ENCODE measurements at regions not wholly inside any gene's neighbourhood (a gene's known extent, or its start where the extent isn't known, plus 50 kb on each side); places are given as distances from the start of the nearest gene placed in this dataset.
"Not testable (repeated sequence)": the region's sequence is repeated elsewhere in the genome, so short reads cannot be mapped to it uniquely, and the experiment has no call there.

DNA sequence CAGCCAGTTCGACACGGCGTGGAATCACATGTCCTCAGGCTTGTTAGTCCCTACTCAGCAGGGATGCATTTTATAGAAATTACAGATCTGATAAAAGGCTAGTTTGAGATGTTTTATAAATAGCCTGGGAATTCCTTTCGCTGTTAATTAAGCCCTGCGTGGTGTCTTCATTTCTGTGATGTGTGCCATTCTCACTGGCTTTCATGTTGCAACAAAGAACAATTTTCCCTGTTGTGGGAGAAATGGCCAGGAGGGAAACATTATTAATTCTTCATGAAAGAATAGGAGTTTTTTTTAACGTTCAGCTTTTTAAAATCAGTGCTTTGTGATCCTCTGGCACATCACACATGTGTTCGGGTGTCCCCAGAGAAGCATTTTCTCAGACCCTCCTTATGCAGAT is 427.3 kb upstream of the FRG1 start:
- FAIRE-seq = no peak
- DNase-seq (ENCODE audit: low spot score in 2 of 2) = no peak

DNA sequence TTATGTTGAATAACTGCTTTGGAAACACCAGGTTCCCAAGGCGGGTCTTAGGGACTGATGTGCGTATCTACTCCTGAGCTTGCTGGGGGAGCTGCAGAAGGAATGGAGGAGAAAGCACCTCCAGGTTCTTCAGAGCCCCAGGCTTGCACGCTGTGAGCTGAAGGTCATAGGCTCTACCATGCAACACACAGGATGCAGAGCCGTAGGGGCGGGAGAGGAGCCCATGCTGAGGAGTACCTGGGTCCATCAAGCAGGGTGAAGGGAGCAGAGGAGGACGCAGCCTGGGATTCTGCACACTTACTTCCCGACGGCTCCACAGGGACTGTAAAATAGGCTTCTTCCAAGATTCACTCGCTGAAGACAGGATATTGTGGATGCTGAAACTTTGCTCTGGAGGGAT is 426.5 kb upstream of the FRG1 start:
- DNase-seq (ENCODE audit: low spot score in 2 of 2) (no peak), FAIRE-seq (no peak)

DNA sequence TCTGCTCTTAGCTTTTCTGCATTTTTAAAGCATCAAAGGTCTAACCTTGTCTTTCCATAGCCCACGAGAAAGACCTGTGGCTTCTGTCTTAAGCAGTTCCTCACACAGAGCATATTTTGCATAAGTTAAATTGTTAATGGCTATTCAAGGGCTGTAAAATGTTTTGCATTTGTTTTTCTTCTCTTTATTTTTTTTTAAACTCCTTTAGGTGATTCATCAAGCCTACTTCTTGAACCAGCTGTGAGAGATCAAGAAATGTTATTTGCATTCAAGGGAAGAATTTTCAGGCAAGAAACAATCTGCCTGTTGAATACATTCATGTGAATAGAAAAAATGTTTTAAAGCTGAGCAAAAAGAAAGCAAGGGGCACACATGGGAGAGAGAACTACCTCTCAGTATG is 423.8 kb upstream of the FRG1 start:
- FAIRE-seq (no peak), DNase-seq (ENCODE audit: low spot score in 2 of 2) (no peak)

DNA sequence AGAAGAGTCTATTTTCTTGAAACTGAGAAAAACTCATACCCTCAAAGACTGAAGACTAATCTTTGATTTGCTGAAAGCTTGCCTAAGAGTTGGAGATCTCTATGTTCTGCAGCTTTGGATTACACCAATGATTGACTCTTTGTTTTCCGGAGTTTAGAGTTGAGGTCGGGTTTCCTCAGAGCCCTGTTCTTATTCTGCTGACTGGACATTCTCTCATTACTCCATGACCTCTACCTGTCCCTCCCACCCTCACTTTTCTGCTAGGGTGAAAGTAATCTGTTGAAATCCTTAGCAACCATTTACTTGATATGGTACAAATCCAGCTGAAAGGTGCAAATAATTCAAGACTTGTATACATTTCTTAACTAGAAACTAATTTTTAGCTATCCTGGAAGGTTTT is 421.5 kb upstream of the FRG1 start:
- DNase-seq (ENCODE audit: low spot score in 2 of 2) (no peak), FAIRE-seq (no peak)

DNA sequence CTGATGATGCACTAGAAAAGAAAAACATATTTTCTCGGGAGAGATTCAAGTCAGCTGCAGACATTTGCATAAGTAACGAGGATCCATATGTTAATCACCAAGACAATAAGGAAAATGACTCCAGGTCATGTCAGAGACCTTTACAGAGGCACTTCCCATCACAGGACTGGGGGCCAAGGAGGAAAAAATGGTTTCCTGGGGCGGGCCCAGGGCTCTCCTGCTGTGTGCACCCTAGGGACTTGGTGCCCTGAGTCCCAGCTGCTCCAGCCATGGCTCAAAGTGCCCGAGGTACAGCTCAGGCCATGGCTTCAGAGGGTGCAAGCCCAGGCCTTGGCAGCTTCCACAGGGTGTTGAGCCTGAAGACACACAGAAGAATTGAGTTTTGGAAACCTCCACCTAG is 415.4 kb upstream of the FRG1 start:
- no peak for DNase-seq (ENCODE audit: low spot score in 2 of 2)
- FAIRE-seq = no peak

DNA sequence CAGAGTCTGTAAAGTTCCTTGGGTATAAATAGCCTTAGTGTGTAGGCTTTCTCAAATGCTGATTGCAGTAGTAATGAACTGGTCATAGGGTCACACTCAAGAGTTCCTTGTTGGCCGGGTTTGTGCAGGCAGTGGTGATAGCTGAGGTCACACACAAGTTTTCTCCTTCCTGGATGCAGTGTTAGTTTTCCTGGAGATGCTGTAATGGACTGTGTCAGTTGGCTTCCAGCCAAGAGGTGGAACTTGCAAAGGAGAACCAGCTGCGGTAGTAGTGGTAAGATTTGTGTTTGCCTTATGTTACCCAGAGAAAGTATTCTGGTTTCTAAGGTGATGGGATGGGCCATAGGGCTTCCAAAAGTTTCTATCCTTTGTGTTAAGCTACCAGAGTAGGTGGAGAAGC is 409.8 kb upstream of the FRG1 start:
- DNase-seq (ENCODE audit: low spot score in 2 of 2) (no peak), FAIRE-seq (no peak)

DNA sequence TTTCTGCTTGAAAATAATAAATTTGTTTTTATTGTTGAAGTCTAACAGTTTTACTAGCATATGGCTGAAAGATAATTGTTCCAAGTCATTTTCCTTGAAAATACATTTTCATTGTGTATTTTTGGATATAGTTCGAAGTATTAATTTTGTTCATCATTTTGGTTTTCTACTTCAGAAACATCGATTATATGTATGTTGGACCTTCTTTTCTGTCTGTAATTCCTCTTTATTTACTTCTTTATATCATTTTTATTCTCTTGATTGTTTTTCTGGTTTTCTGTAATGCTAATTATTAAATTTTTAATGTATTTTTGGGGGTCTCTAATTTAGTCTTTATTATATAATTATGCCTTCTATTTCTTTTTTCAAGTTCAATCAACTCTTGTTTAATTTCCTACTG is 407.1 kb upstream of the FRG1 start:
- DNase-seq (ENCODE audit: low spot score in 2 of 2) (no peak), FAIRE-seq (no peak)

DNA sequence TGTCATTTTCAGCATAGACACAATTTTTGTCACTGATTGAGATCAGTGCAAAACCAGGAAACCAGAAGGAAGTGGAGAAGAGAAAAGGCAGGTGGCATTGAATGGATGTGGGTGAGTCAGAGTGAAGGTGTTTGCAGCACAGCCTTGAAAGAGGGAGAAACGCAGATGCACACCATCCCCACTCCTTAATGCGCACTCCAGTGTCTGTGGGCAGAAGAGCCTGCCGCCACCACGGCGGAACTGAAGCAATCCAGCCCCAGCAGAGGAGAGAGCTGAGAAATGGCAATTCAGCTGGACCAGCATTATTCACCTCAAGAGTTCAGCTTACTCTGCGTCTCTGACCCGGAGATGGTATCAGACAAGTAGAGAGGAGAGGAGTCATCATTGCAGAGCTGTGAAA is 393.1 kb upstream of the FRG1 start:
- DNase-seq (ENCODE audit: low spot score in 2 of 2) = no peak
- no peak for FAIRE-seq

DNA sequence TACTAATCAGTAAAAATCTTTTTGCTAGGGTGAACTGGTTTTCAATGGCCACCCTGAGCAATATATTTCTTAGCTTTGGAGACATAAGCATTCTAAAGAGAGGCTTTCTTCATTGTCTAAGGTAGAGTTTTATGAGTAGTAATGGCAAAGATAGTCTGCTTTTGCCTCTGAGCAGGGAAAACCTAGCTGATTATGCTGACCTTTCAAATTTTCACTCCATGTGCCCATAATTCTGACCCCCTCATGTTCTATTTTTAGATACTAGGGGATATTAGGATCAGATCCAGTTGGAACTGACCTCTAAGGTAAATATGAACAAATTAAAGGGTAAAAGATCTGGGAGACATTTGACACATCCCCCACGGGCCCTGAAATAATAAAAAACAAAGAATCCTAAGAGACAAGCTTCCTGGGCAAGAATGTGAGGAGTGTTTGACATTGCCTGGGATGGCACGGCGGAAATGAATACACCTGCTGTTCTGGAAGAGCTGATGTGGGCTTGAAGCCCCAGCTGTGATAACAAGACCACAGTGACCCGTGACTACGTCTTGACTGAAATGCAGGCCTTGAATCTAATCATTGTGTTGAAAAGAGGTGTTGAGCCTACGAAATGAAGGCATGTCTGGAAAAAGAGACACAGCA is 392.1 kb upstream of the FRG1 start:
- FAIRE-seq (no peak), DNase-seq (ENCODE audit: low spot score in 2 of 2) (no peak)

DNA sequence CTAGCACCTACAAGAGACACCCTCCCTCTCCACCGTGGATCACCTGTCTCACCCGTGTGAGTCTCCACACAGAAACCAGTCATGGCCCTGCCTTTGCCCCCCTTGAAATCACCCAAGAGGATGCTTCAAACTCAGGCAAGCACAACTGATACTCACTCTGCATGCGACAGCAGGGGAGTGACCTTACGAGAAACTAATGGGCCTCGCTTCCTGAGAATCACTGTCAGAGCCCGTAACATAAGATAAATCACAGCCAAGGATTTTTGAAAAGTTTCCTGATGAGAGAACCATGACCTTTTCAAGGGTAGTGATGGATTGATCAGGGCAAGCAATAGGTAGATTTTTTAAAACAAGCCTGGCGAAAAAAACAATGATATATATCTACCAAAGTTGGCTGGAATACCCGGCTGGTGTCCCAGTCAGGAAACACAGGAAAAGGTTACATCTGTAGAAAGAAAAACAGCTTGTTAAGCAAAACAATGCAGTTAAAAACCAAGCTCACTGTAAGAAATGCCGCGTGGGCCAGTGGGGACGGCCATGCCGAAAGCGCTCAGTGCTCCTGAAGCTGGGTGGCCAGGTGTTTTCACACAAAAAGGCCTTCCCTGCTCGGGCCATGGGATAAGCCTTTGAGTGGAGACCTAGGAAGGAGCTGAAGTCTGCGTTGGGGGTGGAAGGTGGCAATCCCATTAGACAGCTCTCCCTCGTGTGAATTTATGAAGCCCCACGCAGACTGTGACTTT is 388.6 kb upstream of the FRG1 start:
- not testable (repeated sequence) for DNase-seq (ENCODE audit: low spot score in 2 of 2); FAIRE-seq

DNA sequence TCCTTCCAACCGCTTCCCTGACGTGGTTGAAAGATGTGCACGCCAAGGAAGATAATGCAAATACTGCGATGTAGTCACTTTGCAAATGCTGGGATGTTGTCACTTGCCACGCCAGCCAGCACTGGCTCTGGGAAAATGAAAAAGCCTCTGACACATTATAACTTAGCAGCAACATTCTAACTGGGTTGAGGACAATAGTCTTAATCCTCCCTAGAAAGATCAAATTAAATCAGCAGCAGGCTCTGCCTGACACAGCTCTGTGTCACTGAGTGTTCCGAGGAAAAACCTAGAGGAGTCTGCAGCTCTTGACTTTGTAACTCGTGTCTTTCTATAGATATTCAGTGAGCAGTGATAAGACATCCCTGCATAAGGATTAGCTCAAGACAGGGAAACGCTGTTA is 380.1 kb upstream of the FRG1 start:
- FAIRE-seq; DNase-seq (ENCODE audit: low spot score in 2 of 2): not testable (repeated sequence)

DNA sequence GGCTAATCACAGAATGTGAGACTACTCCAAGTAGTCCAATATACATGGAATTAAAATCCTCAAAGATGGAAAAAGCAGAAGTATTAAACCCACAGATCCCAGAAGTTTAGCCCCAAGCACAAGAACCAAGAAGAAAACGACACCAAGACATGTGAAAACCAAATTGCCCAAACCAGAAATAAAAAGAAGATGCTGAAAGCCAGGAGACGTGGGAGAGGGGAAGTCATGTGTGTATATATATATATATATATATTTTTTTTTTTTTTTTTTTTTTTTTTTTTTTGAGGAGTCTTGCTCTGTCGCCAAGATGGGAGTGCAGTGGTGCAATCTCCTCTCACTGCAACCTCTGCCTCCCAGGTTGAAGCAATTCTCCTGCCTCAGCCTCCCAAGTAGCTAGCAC is 376.9 kb upstream of the FRG1 start:
- DNase-seq (ENCODE audit: low spot score in 2 of 2); FAIRE-seq: not testable (repeated sequence)

DNA sequence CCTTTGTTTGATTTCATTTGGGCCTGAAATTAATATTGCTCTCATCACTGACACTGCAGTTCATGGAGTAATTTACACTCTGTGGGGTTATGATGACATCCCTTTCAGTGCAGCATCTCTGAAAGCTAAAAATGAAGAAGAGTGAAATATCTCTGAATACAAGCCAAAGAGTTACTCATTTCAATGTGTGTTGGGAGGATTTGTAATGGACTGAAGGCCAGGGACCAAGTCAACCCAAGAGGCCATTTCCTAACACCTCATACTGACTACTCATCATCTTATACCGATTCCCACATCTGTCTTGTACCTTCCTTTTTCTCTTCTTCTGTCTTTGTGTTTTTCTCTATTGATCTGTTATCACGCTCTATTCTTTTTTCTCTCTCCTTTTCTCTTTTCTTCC is 374.4 kb upstream of the FRG1 start:
- FAIRE-seq; DNase-seq (ENCODE audit: low spot score in 2 of 2): not testable (repeated sequence)

DNA sequence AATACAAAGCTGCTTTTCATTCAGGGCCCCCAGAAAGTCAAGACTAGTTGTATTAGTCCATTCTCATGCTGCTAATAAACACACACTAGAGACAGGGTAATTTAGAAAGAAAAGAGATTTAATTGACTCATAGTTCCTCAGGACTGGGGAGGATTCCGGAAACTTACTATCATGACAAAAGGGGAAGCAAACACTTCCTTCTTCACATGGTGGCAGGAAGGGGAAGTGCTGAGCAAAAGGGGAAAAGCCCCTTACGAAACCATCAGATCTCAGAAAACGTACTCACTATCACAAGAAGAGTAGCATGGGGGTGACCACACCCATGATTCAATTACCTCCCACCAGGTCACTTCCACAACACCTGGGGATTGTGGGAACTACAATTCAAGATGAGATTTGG is 373.8 kb upstream of the FRG1 start:
- FAIRE-seq; DNase-seq (ENCODE audit: low spot score in 2 of 2): not testable (repeated sequence)

DNA sequence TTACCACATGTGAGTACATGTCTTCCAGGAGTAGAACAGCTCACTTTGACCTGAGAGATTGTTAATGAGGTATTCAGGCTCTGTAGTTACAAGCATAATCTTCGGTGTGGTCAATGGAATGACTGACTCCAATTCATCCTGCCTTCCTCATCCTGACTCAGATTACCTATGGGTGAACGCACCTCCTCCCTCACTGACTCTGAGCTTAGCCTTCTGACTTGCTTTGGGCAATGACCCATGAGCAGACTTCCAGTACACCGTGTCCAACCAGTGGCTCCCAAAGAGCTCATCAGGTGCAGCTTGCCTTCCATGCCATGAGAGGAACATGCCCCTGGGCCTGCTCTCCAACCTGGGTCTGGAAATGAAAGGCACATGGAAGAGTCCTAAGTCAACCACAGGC is 361.0 kb upstream of the FRG1 start:
- FAIRE-seq; DNase-seq (ENCODE audit: low spot score in 2 of 2): not testable (repeated sequence)

DNA sequence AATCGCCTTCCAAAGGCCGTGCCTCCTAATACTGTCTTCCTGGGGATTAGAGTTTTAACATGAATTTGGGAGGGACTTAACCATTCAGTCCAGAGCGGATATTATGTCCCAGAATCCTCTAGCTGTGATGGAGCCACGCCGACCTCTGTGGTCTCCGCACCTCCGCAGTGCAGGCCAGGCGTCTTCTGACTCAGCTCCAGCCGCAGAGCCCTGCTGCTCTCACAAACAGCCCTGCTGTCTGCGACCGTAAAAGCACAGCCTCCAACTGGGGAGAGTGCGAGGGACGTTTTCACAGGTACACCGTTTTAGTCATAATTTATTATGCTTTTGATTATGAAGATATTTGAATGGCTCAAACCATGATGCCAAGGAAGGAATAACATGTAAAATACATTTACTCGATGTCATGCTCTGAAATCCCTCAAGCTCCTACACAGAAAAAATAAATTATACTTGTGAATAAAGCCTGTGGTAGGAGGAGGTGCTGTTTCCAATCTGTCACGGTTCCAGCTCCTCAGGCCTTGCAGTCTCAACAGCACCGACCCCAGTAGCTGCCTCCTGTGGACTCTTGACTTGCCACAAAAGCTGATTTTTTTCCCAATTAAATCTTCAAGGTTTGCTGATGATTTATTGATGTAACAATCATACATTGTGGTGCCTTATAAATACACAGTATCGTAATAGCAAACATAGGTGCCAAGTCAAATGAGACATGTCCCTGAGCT is 353.6 kb upstream of the FRG1 start:
- DNase-seq (ENCODE audit: low spot score in 2 of 2); FAIRE-seq: not testable (repeated sequence)

DNA sequence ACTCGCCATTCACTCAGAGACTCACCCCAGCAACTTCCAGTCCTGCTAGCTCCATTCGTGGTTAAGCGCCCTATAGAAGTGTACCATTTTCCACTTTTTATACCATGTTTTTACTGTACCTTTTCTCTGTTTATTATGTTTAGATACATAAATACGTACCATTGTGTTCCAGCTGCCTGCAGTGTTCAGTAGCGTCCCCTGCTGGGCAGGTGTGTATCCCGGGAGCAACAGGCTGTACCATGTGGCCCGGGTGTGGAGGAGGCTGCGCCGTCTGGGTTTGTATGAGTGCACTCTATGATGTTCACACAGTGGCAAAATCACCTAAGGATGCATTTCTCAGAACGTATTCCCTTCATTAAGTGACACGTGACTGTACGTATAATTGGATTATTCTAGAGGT is 351.5 kb upstream of the FRG1 start:
- DNase-seq (ENCODE audit: low spot score in 2 of 2); FAIRE-seq: not testable (repeated sequence)

DNA sequence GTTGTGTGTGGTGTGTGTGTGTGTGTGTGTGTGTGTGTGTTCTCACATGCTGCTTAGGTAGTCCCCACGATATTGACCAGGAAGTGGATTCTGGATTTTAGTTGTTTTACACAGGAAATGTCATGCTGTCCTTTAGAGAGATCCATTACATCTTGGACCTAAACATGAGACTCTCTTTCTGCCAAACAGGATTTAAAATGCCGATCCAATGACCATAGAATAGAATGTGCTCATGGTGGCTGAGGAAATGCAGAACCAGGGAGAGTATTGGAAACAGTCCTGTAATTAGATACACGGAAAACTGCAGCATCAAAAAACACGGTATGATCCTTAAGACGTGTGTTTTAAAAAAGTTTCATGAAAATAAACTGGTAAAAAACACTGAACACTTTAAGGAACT is 347.8 kb upstream of the FRG1 start:
- DNase-seq (ENCODE audit: low spot score in 2 of 2) (no peak), FAIRE-seq (no peak)

DNA sequence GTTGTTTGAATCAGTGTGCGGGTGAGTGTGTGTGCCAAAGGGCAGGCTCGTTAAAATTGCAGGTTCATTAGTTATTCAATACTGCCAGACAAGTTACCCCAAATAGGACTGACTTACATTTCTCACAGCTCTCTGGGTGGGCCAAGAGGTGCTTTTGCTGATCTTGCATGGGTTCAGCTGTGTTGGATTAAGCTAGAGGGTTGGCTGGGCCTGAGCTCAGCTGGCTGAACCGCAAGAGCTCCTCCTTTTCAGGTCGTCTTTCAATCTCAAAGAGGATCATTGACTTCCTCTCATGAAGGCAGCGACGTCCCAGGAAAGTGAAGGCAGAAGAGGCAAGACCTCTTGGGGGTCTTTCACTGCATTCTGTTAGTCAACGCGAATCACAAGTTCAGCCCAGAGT is 343.3 kb upstream of the FRG1 start:
- FAIRE-seq = no peak
- no peak for DNase-seq (ENCODE audit: low spot score in 2 of 2)

DNA sequence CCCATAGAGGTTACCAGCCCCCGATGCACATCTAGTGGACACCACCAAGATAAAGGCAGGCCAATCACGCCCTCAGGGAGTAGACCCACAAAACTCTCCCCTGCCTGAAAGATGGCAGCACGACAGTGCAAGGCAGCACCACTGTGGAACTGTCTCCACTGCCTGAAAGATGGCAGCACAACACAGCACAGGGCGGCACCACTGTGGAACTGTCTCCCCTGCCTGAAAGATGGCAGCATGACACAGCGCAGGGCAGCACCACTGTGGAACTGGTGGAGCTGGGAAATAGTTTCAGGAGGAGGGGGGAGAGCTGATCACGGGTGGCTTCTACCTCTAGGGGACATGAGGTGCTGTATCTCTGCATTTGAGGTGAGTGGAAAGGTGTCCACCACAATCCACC is 340.4 kb upstream of the FRG1 start:
- no peak for FAIRE-seq
- no peak for DNase-seq (ENCODE audit: low spot score in 2 of 2)

DNA sequence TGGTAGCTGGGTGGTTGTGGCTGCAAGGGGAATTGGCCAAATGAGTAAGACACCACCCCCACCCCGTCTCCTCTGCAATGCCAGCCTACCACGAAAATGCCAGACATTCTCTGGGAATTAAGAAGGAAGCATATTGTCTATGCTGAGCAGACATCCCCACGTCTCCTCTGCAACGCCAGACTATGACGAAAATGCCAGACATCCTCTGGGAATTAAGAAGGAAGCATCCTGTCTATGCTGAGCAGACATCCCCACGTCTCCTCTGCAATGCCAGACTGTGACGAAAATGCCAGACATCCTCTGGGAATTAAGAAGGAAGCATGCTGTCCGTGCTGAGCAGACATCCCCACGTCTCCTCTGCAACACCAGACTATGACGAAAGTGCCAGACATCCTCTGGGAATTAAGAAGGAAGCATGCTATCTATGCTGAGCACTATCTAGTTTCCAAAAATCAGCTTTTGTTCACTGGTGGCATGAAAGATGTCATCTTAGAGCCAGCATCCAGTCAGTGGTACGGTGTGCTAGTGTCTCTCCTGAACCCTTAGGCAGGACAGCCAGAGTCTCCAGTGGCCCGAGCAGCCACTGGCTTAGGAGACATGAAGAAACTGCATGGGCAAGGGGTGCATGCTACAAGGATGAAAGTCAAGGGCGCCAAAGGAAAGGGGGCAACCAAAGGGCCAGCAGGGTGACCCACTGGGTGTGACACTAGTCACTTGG is 339.8 kb upstream of the FRG1 start:
- FAIRE-seq (no peak), DNase-seq (ENCODE audit: low spot score in 2 of 2) (no peak)

Data from frontal cortex (tissue), 3 donors.